Choroid plexus epithelial cell (primary cell): ENCODE measurements at regions not wholly inside any gene's neighbourhood (a gene's known extent, or its start where the extent isn't known, plus 50 kb on each side); places are given as distances from the start of the nearest gene placed in this dataset.

ENCODE experiments used
- DNase-seq: peaks from one replicate; pipeline ENCODE4 v3.0.0-alpha.2; 2010; ENCODE audit warnings: low read depth
- H3K4me3 ChIP-seq: 2 replicates; pipeline ENCODE4 v1.5.1; 2011; ENCODE audit warnings: low read depth, mild to moderate bottlenecking, control low read depth, low read length, moderate library complexity
- TF ChIP-seq, protein P1 (sequence below): conservative IDR thresholded peaks from 2 replicates; pipeline ENCODE4 v1.5.1; 2011; ENCODE audit warnings: low read depth, mild to moderate bottlenecking, control low read depth, inconsistent platforms, low read length, moderate library complexity

- no peak overlapping the region for H3K4me3 ChIP-seq
- TF ChIP-seq, protein P1, sequence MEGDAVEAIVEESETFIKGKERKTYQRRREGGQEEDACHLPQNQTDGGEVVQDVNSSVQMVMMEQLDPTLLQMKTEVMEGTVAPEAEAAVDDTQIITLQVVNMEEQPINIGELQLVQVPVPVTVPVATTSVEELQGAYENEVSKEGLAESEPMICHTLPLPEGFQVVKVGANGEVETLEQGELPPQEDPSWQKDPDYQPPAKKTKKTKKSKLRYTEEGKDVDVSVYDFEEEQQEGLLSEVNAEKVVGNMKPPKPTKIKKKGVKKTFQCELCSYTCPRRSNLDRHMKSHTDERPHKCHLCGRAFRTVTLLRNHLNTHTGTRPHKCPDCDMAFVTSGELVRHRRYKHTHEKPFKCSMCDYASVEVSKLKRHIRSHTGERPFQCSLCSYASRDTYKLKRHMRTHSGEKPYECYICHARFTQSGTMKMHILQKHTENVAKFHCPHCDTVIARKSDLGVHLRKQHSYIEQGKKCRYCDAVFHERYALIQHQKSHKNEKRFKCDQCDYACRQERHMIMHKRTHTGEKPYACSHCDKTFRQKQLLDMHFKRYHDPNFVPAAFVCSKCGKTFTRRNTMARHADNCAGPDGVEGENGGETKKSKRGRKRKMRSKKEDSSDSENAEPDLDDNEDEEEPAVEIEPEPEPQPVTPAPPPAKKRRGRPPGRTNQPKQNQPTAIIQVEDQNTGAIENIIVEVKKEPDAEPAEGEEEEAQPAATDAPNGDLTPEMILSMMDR = no peak
Measured at GRCh38 chr13:22040810-22041364, 370.0 kb downstream of the FGF9 start.

DNA sequence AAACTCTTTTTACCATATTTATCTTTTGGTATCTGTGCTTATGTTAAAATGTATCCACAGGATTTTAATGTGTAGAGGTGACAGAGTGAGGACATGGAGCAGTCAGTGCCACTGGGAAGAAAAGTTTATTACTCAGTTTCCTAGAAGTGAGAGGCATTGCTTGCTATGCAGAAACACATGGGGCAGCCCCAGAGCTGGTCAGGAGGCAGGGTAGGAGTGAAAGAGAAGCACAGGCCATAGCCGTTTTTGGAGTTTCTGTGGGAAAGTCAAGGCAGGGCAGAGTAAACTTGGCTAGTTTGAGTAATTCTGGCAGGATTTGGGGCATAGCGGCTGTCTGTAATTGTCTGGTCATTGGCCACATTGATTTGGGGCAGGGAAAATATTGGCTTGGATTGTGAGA lies 370.9 kb downstream of the FGF9 start:
- H3K4me3 ChIP-seq = no peak overlapping the region
- TF ChIP-seq, protein P1 = no peak
- no peak for DNase-seq

More at GRCh38 chr13:22040810-22041364, 370.0 kb downstream of the FGF9 start:
- no peak for DNase-seq

GRCh38 chr13:22047082-22047784 lies 376.4 kb downstream of the FGF9 start:
- DNase-seq = no peak
- TF ChIP-seq, protein P1 = no peak

GRCh38 chr13:22047785-22048104 lies 376.9 kb downstream of the FGF9 start:
- TF ChIP-seq, protein P1 = no peak
- no peak overlapping the region for H3K4me3 ChIP-seq
- no peak for DNase-seq

More at GRCh38 chr13:22047082-22047784, 376.4 kb downstream of the FGF9 start:
- no peak overlapping the region for H3K4me3 ChIP-seq

- TF ChIP-seq, protein P1 = no peak
- H3K4me3 ChIP-seq = no peak overlapping the region
- no peak for DNase-seq
Measured at GRCh38 chr13:22049384-22049783, 378.5 kb downstream of the FGF9 start.

GRCh38 chr13:22050951-22051563 lies 380.2 kb downstream of the FGF9 start:
- TF ChIP-seq, protein P1 = no peak
- H3K4me3 ChIP-seq = no peak overlapping the region
- no peak for DNase-seq

DNA sequence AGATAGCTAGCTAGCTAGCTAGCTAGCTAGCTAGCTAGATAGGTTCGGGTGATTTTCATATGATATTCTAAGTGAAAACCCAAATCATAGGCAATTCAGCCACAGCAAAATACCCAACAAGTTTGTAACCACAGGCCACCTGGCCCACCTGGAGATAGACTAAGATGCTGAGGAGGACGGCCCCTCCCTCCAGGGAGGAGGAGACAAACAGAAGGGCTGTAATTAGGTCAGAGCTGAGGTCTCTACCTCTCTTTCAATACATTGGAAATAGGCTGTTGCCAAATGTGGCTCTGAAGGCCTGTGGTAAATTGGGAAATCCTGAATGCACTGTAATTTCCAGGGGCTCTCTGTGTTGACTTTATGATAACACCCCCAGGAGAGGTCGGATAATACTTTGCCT lies 382.2 kb downstream of the FGF9 start:
- DNase-seq = no peak
- H3K4me3 ChIP-seq = no peak overlapping the region
- TF ChIP-seq, protein P1 = no peak
